ENCODE measurements at regions not wholly inside any gene's neighbourhood (a gene's known extent, or its start where the extent isn't known, plus 50 kb on each side); places are given as distances from the start of the nearest gene placed in this dataset.
A peak's percentile ranks its signal among the peaks of the same experiment; 100 is the strongest.

DNA sequence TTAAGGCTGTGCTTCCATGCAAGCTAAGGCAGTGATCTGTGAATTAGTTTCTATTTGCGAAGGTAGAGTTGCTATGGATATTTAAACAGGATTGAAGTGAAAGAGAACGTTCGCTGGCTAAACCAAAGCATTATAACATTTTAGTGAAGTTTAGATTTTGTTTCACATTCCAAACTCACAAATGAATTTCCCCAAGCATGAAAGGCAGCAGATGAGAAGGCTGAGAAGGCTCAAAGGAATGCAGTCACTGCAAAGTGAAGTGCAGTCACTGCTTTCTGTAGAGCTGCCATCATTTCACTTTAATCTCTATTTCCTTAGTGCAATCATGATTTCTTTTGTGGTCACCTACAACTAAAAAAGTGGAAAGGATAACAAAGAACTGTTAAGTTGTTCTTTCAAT, 334.7 kb upstream of the NR3C2 start:
- H3K9ac ChIP-seq (ENCODE audit: low read length in 3 of 3): no peak overlapping the region
- peak in 2 of 5 donors; percentile 44 to 56 for DNase-seq
- H3K4me3 ChIP-seq (ENCODE audit: low read length in 3 of 3): peak overlapping the region in 1 of 3 donors; percentile 28
- no peaks in the 10 kb centered on the region for H3K36me3 ChIP-seq (ENCODE audit: control insufficient read depth in 2 of 3, insufficient read depth in 3 of 3, low read length in 3 of 3)
- FAIRE-seq: no peak
- TF ChIP-seq, protein P1, sequence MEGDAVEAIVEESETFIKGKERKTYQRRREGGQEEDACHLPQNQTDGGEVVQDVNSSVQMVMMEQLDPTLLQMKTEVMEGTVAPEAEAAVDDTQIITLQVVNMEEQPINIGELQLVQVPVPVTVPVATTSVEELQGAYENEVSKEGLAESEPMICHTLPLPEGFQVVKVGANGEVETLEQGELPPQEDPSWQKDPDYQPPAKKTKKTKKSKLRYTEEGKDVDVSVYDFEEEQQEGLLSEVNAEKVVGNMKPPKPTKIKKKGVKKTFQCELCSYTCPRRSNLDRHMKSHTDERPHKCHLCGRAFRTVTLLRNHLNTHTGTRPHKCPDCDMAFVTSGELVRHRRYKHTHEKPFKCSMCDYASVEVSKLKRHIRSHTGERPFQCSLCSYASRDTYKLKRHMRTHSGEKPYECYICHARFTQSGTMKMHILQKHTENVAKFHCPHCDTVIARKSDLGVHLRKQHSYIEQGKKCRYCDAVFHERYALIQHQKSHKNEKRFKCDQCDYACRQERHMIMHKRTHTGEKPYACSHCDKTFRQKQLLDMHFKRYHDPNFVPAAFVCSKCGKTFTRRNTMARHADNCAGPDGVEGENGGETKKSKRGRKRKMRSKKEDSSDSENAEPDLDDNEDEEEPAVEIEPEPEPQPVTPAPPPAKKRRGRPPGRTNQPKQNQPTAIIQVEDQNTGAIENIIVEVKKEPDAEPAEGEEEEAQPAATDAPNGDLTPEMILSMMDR (IDR thresholded peaks at IDR 0.05; ENCODE audit: borderline replicate concordance, extremely low read depth, insufficient read depth): no peak
- no peaks in the 10 kb centered on the region for H3K27me3 ChIP-seq (ENCODE audit: control insufficient read depth, insufficient read depth, low read length)
- H3K27ac ChIP-seq (ENCODE audit: low read depth in 2 of 2, low read length in 2 of 2): no peak overlapping the region
- no peaks in the 10 kb centered on the region for H3K4me1 ChIP-seq (ENCODE audit: control insufficient read depth in 2 of 3, insufficient read depth in 2 of 3, low read depth in 1 of 3, low read length in 3 of 3)
- intact Hi-C loops (cut with DNase I): no loop called here
- no peaks in the 10 kb centered on the region for H3K9me3 ChIP-seq (ENCODE audit: control insufficient read depth in 2 of 3, insufficient read depth in 1 of 3, low read length in 3 of 3)

DNA sequence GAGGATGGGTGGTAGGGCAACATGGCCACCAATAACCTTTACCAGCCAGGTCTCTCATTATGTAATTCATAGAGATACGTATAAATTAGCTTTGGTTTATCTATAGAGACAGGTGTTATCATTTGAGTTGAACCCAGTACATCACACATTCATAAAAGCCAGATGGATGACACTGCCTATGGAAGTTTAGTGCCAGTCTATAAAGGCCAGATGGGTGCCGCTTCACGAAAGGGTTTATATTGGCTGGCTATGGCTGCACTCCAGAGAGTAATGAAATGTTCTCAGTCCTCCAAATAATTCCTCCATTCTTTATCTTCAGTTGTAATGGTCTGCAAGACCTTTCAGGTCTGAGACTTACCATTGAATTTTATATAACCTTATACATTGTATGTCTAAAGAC, 331.9 kb upstream of the NR3C2 start:
- DNase-seq (no peak), FAIRE-seq (no peak)
- H3K4me1 ChIP-seq (ENCODE audit: control insufficient read depth in 2 of 3, insufficient read depth in 2 of 3, low read depth in 1 of 3, low read length in 3 of 3): no peaks in the 10 kb centered on the region
- no peak overlapping the region for H3K4me3 ChIP-seq (ENCODE audit: low read length in 3 of 3)
- no peaks in the 10 kb centered on the region for H3K27me3 ChIP-seq (ENCODE audit: control insufficient read depth, insufficient read depth, low read length)
- no peaks in the 10 kb centered on the region for H3K36me3 ChIP-seq (ENCODE audit: control insufficient read depth in 2 of 3, insufficient read depth in 3 of 3, low read length in 3 of 3)
- intact Hi-C loops (cut with DNase I): no loop called here
- H3K9me3 ChIP-seq (ENCODE audit: control insufficient read depth in 2 of 3, insufficient read depth in 1 of 3, low read length in 3 of 3): no peaks in the 10 kb centered on the region
- no peak overlapping the region for H3K27ac ChIP-seq (ENCODE audit: low read depth in 2 of 2, low read length in 2 of 2)
- TF ChIP-seq, protein P1 (IDR thresholded peaks at IDR 0.05; ENCODE audit: borderline replicate concordance, extremely low read depth, insufficient read depth): no peak
- no peak overlapping the region for H3K9ac ChIP-seq (ENCODE audit: low read length in 3 of 3)

- TF ChIP-seq, protein P1 (IDR thresholded peaks at IDR 0.05; ENCODE audit: borderline replicate concordance, extremely low read depth, insufficient read depth): no peak
- no peaks in the 10 kb centered on the region for H3K4me1 ChIP-seq (ENCODE audit: control insufficient read depth in 2 of 3, insufficient read depth in 2 of 3, low read depth in 1 of 3, low read length in 3 of 3)
- no peaks in the 10 kb centered on the region for H3K36me3 ChIP-seq (ENCODE audit: control insufficient read depth in 2 of 3, insufficient read depth in 3 of 3, low read length in 3 of 3)
- intact Hi-C loops (cut with DNase I): no loop called here
- DNase-seq (peak in 1 of 5 donors; percentile 11), FAIRE-seq (no peak)
- H3K4me3 ChIP-seq (ENCODE audit: low read length in 3 of 3): no peak overlapping the region
- no peak overlapping the region for H3K27ac ChIP-seq (ENCODE audit: low read depth in 2 of 2, low read length in 2 of 2)
- H3K9ac ChIP-seq (ENCODE audit: low read length in 3 of 3): no peak overlapping the region
- H3K9me3 ChIP-seq (ENCODE audit: control insufficient read depth in 2 of 3, insufficient read depth in 1 of 3, low read length in 3 of 3): no peaks in the 10 kb centered on the region
- no peaks in the 10 kb centered on the region for H3K27me3 ChIP-seq (ENCODE audit: control insufficient read depth, insufficient read depth, low read length)
These were observed 331.1 kb upstream of the NR3C2 start for GRCh38 chr4:148773313-148773712.

- Histone ChIP-seq H3K36me3 (ENCODE audit: control insufficient read depth in 2 of 3, insufficient read depth in 3 of 3, low read length in 3 of 3) (no peaks in the 10 kb centered on the region), H3K27me3 (ENCODE audit: control insufficient read depth, insufficient read depth, low read length) (no peaks in the 10 kb centered on the region), H3K4me3 (ENCODE audit: low read length in 3 of 3) (no peak overlapping the region), H3K9me3 (ENCODE audit: control insufficient read depth in 2 of 3, insufficient read depth in 1 of 3, low read length in 3 of 3) (no peaks in the 10 kb centered on the region), H3K9ac (ENCODE audit: low read length in 3 of 3) (no peak overlapping the region), H3K4me1 (ENCODE audit: control insufficient read depth in 2 of 3, insufficient read depth in 2 of 3, low read depth in 1 of 3, low read length in 3 of 3) (no peaks in the 10 kb centered on the region), H3K27ac (ENCODE audit: low read depth in 2 of 2, low read length in 2 of 2) (no peak overlapping the region)
- FAIRE-seq: no peak
- no peak for DNase-seq
- TF ChIP-seq, protein P1 (IDR thresholded peaks at IDR 0.05; ENCODE audit: borderline replicate concordance, extremely low read depth, insufficient read depth): no peak
- intact Hi-C loops (cut with DNase I): no loop called here
These were observed 328.6 kb upstream of the NR3C2 start for GRCh38 chr4:148770848-148771247.
